ENCODE measurements at regions not wholly inside any gene's neighbourhood (a gene's known extent, or its start where the extent isn't known, plus 50 kb on each side); places are given as distances from the start of the nearest gene placed in this dataset.

DNA sequence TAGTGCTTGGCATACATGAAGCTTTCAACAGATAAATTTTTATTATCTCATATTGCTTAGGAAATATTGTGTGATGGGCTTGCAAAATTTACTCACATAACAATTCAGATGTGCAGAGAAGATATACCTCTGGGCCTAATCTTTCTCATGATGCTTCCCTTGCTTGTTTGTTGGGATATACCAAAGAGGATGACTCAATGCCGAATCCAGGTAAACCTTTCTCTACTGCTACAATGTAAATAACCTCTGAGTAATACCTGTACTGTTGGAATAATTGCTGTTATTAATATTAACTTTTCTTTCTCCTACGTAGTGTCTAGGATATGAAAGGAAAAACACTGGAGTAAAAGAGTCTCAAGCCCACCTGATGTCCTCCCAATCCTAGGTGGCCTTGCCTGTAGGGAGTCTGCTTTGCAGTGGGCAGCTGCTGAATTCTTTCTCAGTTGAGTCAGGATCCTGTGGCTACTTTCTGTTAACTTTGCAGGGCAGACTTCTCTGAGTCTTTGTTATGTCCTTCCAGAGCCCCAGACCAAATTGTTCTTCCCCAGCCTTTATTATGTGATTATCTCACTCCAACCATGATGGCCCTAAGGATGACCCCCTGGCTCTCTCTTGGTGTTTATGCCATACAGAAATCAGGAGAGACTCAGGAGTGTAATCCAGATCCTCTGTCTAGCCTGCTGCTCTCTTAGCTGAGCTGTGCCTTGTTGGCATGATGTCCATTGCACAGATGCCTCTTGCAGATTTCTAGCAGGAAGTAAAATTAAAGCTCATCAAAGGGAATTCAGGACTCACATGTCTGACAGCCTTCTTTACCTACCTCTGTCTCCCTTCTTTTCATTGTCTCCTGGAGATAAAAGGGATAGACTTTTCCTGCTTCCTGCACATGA, 208.1 kb downstream of the SNX18 start:
- Histone ChIP-seq H3K27ac (no peak overlapping the region), H3K27me3 (no peaks in the 10 kb centered on the region), H3K9me3 (no peaks in the 10 kb centered on the region), H3K36me3 (no peaks in the 10 kb centered on the region), H3K4me3 (no peak overlapping the region), H3K4me1 (no peaks in the 10 kb centered on the region)
- intact Hi-C loops (cut with DNase I): no loop called here
- DNase-seq: no peak
- no peak for TF ChIP-seq EP300 (IDR thresholded peaks at IDR 0.05)
- no peak for TF ChIP-seq CTCF (IDR thresholded peaks at IDR 0.05)
- no peak for TF ChIP-seq POLR2AphosphoS5 (IDR thresholded peaks at IDR 0.05)
- TF ChIP-seq POLR2A (IDR thresholded peaks at IDR 0.05): no peak
- WGBS, 2 donors: 47 to 92% methylated on average over 2 of the region's 2 CpGs

- Histone ChIP-seq H3K27ac (no peak overlapping the region), H3K27me3 (no peaks in the 10 kb centered on the region), H3K9me3 (no peaks in the 10 kb centered on the region), H3K4me3 (no peak overlapping the region), H3K36me3 (no peaks in the 10 kb centered on the region), H3K4me1 (peaks cover 0 to 10% (median 4%) of the 10 kb centered on the region in 4 donors)
- intact Hi-C loops (cut with DNase I): no loop called here
- no peak for DNase-seq
- 55 to 67% methylated on average over 6 of the region's 6 CpGs for WGBS, 2 donors
- no peak for TF ChIP-seq EP300 (IDR thresholded peaks at IDR 0.05)
- TF ChIP-seq POLR2A (IDR thresholded peaks at IDR 0.05): no peak
- TF ChIP-seq POLR2AphosphoS5 (IDR thresholded peaks at IDR 0.05): no peak
- TF ChIP-seq CTCF (IDR thresholded peaks at IDR 0.05): no peak
Measured at GRCh38 chr5:54722846-54723433, 205.4 kb downstream of the SNX18 start.

DNA sequence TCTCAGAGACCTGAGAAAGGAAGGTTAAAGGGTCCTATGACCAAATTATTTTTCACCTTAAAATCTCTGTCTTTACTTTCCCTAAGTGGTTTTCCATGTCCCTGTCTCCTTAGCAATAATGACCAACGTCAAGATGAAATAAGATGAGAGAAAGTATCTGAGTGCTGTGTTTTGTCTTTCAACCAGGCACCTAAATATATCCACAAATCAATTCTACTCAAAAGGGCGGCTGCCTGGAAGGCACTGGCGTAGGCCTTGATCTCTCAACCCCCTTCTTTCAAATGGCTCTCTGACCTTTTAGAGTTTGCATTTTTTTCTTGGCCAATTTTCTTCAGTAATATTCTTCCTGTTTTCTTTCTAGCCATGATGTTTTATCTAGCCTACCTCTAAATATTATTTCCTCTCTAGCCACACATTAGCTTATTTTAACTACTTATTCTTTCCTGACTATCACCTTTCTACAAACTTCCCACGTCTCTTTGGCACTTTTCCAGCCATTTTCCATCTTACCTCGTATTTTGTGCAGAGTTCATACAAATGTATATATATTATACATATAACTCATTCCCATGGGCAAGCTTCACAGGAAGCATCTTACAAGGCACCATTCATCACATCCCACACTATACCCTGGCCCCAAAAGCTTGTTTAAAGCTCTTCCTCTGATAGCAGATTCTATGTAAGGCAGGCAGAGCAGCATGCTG, 204.5 kb downstream of the SNX18 start:
- no peak overlapping the region for H3K27ac ChIP-seq
- peaks cover 0 to 10% (median 4%) of the 10 kb centered on the region in 4 donors for H3K4me1 ChIP-seq
- H3K4me3 ChIP-seq: no peak overlapping the region
- no peak for DNase-seq
- intact Hi-C loops (cut with DNase I): no loop called here
- TF ChIP-seq CTCF (IDR thresholded peaks at IDR 0.05): no peak
- no peak for TF ChIP-seq EP300 (IDR thresholded peaks at IDR 0.05)
- no peak for TF ChIP-seq POLR2AphosphoS5 (IDR thresholded peaks at IDR 0.05)
- TF ChIP-seq POLR2A (IDR thresholded peaks at IDR 0.05): no peak
- H3K9me3 ChIP-seq: no peaks in the 10 kb centered on the region
- WGBS, 2 donors: 67 to 76% methylated on average over 5 of the region's 5 CpGs
- no peaks in the 10 kb centered on the region for H3K36me3 ChIP-seq
- no peaks in the 10 kb centered on the region for H3K27me3 ChIP-seq

DNA sequence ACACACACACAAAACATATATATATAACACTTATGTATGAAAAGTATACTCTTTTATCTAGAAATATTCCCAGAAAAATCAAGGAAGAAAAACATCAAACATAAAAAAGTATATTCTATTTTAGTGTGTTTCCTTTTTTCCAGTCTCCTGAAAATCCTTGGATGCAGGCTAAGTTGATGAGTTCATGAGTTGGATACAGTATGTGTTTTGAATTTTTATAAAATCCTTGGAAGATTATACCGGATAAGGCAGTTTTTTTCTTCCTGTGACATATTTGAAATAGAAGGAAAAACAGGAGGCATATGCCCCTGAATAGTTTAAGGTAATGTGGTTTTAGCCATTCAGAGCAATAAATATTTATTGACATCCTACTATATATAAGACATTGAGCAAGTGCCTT, 203.6 kb downstream of the SNX18 start:
- no peak overlapping the region for H3K4me3 ChIP-seq
- TF ChIP-seq CTCF (IDR thresholded peaks at IDR 0.05): no peak
- TF ChIP-seq POLR2A (IDR thresholded peaks at IDR 0.05): no peak
- TF ChIP-seq EP300 (IDR thresholded peaks at IDR 0.05): no peak
- TF ChIP-seq POLR2AphosphoS5 (IDR thresholded peaks at IDR 0.05): no peak
- intact Hi-C loops (cut with DNase I): no loop called here
- peaks cover 0 to 10% (median 4%) of the 10 kb centered on the region in 4 donors for H3K4me1 ChIP-seq
- WGBS, 2 donors: 87 to 89% methylated on average over 1 of the region's 1 CpG
- DNase-seq: no peak
- H3K27me3 ChIP-seq: no peaks in the 10 kb centered on the region
- H3K27ac ChIP-seq: no peak overlapping the region
- H3K9me3 ChIP-seq: no peaks in the 10 kb centered on the region
- no peaks in the 10 kb centered on the region for H3K36me3 ChIP-seq
